CD14-positive monocyte (primary cell): ENCODE measurements at regions not wholly inside any gene's neighbourhood (a gene's known extent, or its start where the extent isn't known, plus 50 kb on each side); places are given as distances from the start of the nearest gene placed in this dataset.

Experiments used
- DNase-seq, 3 donors: peaks; one replicate each; pipeline ENCODE4 v3.0.0-alpha.2; 2011 to 2022
- H2AFZ ChIP-seq: 2 replicates; pipeline ENCODE4 v1.6.0; 2012; ENCODE audit warnings: mild to moderate bottlenecking, low read depth, low read length, inconsistent platforms; ENCODE audit not compliant: insufficient read depth, poor library complexity, severe bottlenecking
- H3K27ac ChIP-seq, 2 donors: 1 replicate in 1 of 2; 2 replicates in 1 of 2; pipeline ENCODE4 v1.5.1; 2012 to 2013; ENCODE audit warnings: low read length in 2 of 2, control low read depth in 1 of 2, inconsistent platforms in 1 of 2, low read depth in 1 of 2, mild to moderate bottlenecking in 1 of 2
- H3K27me3 ChIP-seq, 2 donors: one replicate each; pipeline versions ENCODE4 v1.6.0 to v1.6.1; 2011 to 2013; ENCODE audit warnings: low read length in 2 of 2; ENCODE audit not compliant: control insufficient read depth in 2 of 2, insufficient read depth in 2 of 2
- H3K36me3 ChIP-seq, 2 donors: replicated peaks in 1 of 2; 1 replicate in 1 of 2; 2 replicates in 1 of 2; pipeline versions ENCODE4 v1.5.1 to v1.6.1; 2012 to 2013; ENCODE audit warnings: low read length in 2 of 2, control low read depth in 1 of 2, inconsistent platforms in 1 of 2, mild to moderate bottlenecking in 1 of 2; ENCODE audit not compliant: insufficient read depth in 2 of 2, control insufficient read depth in 1 of 2
- H3K4me1 ChIP-seq, 2 donors: 1 replicate in 1 of 2; 2 replicates in 1 of 2; pipeline versions ENCODE4 v1.5.1 to v1.6.1; 2012 to 2013; ENCODE audit warnings: low read length in 2 of 2, control low read depth in 1 of 2, inconsistent platforms in 1 of 2, mild to moderate bottlenecking in 1 of 2, moderate library complexity in 1 of 2; ENCODE audit not compliant: insufficient read depth in 2 of 2, control insufficient read depth in 1 of 2
- H3K4me2 ChIP-seq: replicated peaks from 2 replicates; pipeline ENCODE3; 2012; ENCODE audit warnings: low read length, moderate library complexity, mild to moderate bottlenecking; ENCODE audit not compliant: poor library complexity, severe bottlenecking; ENCODE audit errors: extremely low read depth
- H3K4me3 ChIP-seq, 3 experiments: fragments of 200-600 bp in 1 of 3; sonication (generic) in 1 of 3; replicated peaks in 1 of 3; 1 replicate in 2 of 3; 2 replicates in 1 of 3; pipeline ENCODE4 v1.5.1; 2011 to 2013; ENCODE audit warnings: low read length in 3 of 3, mild to moderate bottlenecking in 3 of 3, control low read depth in 2 of 3, low read depth in 2 of 3, inconsistent platforms in 1 of 3, moderate library complexity in 1 of 3
- H3K79me2 ChIP-seq: 2 replicates; pipeline ENCODE4 v1.6.0; 2012; ENCODE audit warnings: mild to moderate bottlenecking, control low read depth, inconsistent platforms, low read length, moderate library complexity; ENCODE audit not compliant: insufficient read depth
- H3K9ac ChIP-seq: 2 replicates; pipeline ENCODE4 v1.6.0; 2017; ENCODE audit warnings: low read length, mild to moderate bottlenecking; ENCODE audit not compliant: insufficient read depth, poor library complexity, severe bottlenecking
- H3K9me3 ChIP-seq, 2 donors: replicated peaks in 1 of 2; 1 replicate in 1 of 2; 2 replicates in 1 of 2; pipeline versions ENCODE4 v1.5.1 to v1.6.1; 2012 to 2013; ENCODE audit warnings: low read length in 2 of 2, control low read depth in 1 of 2; ENCODE audit not compliant: control insufficient read depth in 1 of 2, insufficient read depth in 1 of 2
- H4K20me1 ChIP-seq: 2 replicates; pipeline ENCODE4 v1.6.0; 2012; ENCODE audit warnings: mild to moderate bottlenecking, low read length, control low read depth, moderate library complexity; ENCODE audit not compliant: insufficient read depth
- H3K27ac Mint-ChIP-seq, 7 donors: one replicate each; pipeline ENCODE4 v1.8.0; 2020; ENCODE audit warnings: mild to moderate bottlenecking in 7 of 7, mixed read lengths in 7 of 7, moderate library complexity in 6 of 7, inconsistent platforms in 2 of 7
- H3K27me3 Mint-ChIP-seq, 3 donors: one replicate each; pipeline ENCODE4 v1.8.0; 2021 to 2022; ENCODE audit warnings: low read depth in 3 of 3, mild to moderate bottlenecking in 3 of 3, mixed read lengths in 3 of 3, moderate library complexity in 3 of 3, inconsistent platforms in 1 of 3
- H3K36me3 Mint-ChIP-seq, 2 donors: one replicate each; pipeline ENCODE4 v1.8.0; 2020; ENCODE audit warnings: mixed read lengths in 2 of 2, inconsistent platforms in 1 of 2, mild to moderate bottlenecking in 1 of 2
- H3K4me1 Mint-ChIP-seq: one replicate; pipeline ENCODE4 v1.8.0; 2020; ENCODE audit warnings: mild to moderate bottlenecking, mixed read lengths
- H3K4me3 Mint-ChIP-seq, 2 donors: one replicate each; pipeline ENCODE4 v1.8.0; 2020; ENCODE audit warnings: mild to moderate bottlenecking in 2 of 2, mixed read lengths in 2 of 2, moderate library complexity in 1 of 2
- H3K9me3 Mint-ChIP-seq, 7 donors: one replicate each; pipeline ENCODE4 v1.8.0; 2020 to 2022; ENCODE audit warnings: mixed read lengths in 7 of 7, mild to moderate bottlenecking in 6 of 7, moderate library complexity in 6 of 7, inconsistent platforms in 2 of 7
- WGBS: methylation state at CpG from one replicate; pipeline ENCODE4 v1.1.5; 2013; ENCODE audit warnings: missing lambda C conversion rate; ENCODE audit not compliant: insufficient coverage; 5-methylcytosine and 5-hydroxymethylcytosine counted together
- intact Hi-C, 2 donors: fragments of 100-400 bp; cut with micrococcal nuclease; formaldehyde crosslinking; loops; one replicate each; pipeline versions ENCODE4 v1.15.0 to v1.15.1; 2023
- TF ChIP-seq, protein P1 (sequence below): fragments of 200-600 bp; IDR thresholded peaks from one replicate; pipeline ENCODE4 v1.8.0; 2022; ENCODE audit warnings: antibody characterized with exemption, mild to moderate bottlenecking

GRCh38 chr12:125907351-125907750, 842.1 kb downstream of the AACS start:
- no peaks in the 10 kb centered on the region for H3K4me1 Mint-ChIP-seq
- no CpG with 5 or more reads among the region's 3 CpGs for WGBS
- TF ChIP-seq, protein P1, sequence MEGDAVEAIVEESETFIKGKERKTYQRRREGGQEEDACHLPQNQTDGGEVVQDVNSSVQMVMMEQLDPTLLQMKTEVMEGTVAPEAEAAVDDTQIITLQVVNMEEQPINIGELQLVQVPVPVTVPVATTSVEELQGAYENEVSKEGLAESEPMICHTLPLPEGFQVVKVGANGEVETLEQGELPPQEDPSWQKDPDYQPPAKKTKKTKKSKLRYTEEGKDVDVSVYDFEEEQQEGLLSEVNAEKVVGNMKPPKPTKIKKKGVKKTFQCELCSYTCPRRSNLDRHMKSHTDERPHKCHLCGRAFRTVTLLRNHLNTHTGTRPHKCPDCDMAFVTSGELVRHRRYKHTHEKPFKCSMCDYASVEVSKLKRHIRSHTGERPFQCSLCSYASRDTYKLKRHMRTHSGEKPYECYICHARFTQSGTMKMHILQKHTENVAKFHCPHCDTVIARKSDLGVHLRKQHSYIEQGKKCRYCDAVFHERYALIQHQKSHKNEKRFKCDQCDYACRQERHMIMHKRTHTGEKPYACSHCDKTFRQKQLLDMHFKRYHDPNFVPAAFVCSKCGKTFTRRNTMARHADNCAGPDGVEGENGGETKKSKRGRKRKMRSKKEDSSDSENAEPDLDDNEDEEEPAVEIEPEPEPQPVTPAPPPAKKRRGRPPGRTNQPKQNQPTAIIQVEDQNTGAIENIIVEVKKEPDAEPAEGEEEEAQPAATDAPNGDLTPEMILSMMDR, result no peak
- Histone ChIP-seq H3K9me3 (peaks cover 6 to 9% of the 10 kb centered on the region in 2 donors), H3K27me3 (no peaks in the 10 kb centered on the region), H4K20me1 (no peaks in the 10 kb centered on the region), H3K4me2 (no peak overlapping the region), H3K79me2 (no peaks in the 10 kb centered on the region), H3K27ac (no peak overlapping the region), H3K4me3 (no peak overlapping the region), H3K4me1 (no peaks in the 10 kb centered on the region), H3K9ac (no peak overlapping the region), H2AFZ (no peak overlapping the region), H3K36me3 (no peaks in the 10 kb centered on the region)
- no peak overlapping the region for H3K4me3 Mint-ChIP-seq
- no peak overlapping the region for H3K27ac Mint-ChIP-seq
- no peaks in the 10 kb centered on the region for H3K36me3 Mint-ChIP-seq
- H3K27me3 Mint-ChIP-seq, result no peaks in the 10 kb centered on the region
- no peak for DNase-seq
- peaks cover 4 to 23% (median 7%) of the 10 kb centered on the region in 7 donors for H3K9me3 Mint-ChIP-seq
- intact Hi-C loops, result no loop called here

- Mint-ChIP-seq H3K36me3 (no peaks in the 10 kb centered on the region), H3K9me3 (peaks cover 2 to 31% (median 12%) of the 10 kb centered on the region in 7 donors), H3K27ac (no peak overlapping the region), H3K27me3 (peaks cover 0 to 2% (median 2%) of the 10 kb centered on the region in 3 donors), H3K4me3 (no peak overlapping the region), H3K4me1 (no peaks in the 10 kb centered on the region)
- Histone ChIP-seq H3K36me3 (no peaks in the 10 kb centered on the region), H4K20me1 (no peaks in the 10 kb centered on the region), H3K79me2 (no peaks in the 10 kb centered on the region), H2AFZ (no peak overlapping the region), H3K4me3 (no peak overlapping the region), H3K4me2 (no peak overlapping the region), H3K4me1 (no peaks in the 10 kb centered on the region), H3K27me3 (no peaks in the 10 kb centered on the region), H3K27ac (no peak overlapping the region), H3K9me3 (peaks cover 2 to 7% of the 10 kb centered on the region in 2 donors), H3K9ac (no peak overlapping the region)
- DNase-seq, result no peak
- WGBS, result 91% methylated on average over 10 of the region's 12 CpGs
- intact Hi-C loops, result no loop called here
- TF ChIP-seq, protein P1, result no peak
Observed at GRCh38 chr12:125919856-125920470, 854.7 kb downstream of the AACS start.
